ENCODE measurements at regions not wholly inside any gene's neighbourhood (a gene's known extent, or its start where the extent isn't known, plus 50 kb on each side); places are given as distances from the start of the nearest gene placed in this dataset.
"Not testable (repeated sequence)": the region's sequence is repeated elsewhere in the genome, so short reads cannot be mapped to it uniquely, and the experiment has no call there.

GRCh38 chr4:127523369-127523768, 109.4 kb upstream of the INTU start:
- intact Hi-C loops (cut with DNase I; ENCODE audit: low total_unique reads), result no loop called here
- Histone ChIP-seq H3K4me3 (no peak overlapping the region), H3K27me3 (no peaks in the 10 kb centered on the region), H3K36me3 (no peaks in the 10 kb centered on the region), H3K4me1 (peaks cover 0 to 7% (median 0%) of the 10 kb centered on the region in 4 donors), H3K9me3 (no peaks in the 10 kb centered on the region), H3K27ac (no peak overlapping the region)
- TF ChIP-seq CTCF (IDR thresholded peaks at IDR 0.05), result no peak
- no peak for DNase-seq

- Histone ChIP-seq H3K36me3 (no peaks in the 10 kb centered on the region), H3K27me3 (no peaks in the 10 kb centered on the region), H3K9me3 (no peaks in the 10 kb centered on the region), H3K4me3 (no peak overlapping the region), H3K4me1 (peaks cover 0 to 7% (median under 1%) of the 10 kb centered on the region in 4 donors), H3K27ac (no peak overlapping the region)
- intact Hi-C loops (cut with DNase I; ENCODE audit: low total_unique reads), result no loop called here
- no peak for DNase-seq
- TF ChIP-seq CTCF (IDR thresholded peaks at IDR 0.05), result no peak
Observed at GRCh38 chr4:127525608-127526007, 107.1 kb upstream of the INTU start.

- no peak overlapping the region for H3K27ac ChIP-seq
- no peaks in the 10 kb centered on the region for H3K36me3 ChIP-seq
- H3K4me3 ChIP-seq, result no peak overlapping the region
- H3K9me3 ChIP-seq, result no peaks in the 10 kb centered on the region
- intact Hi-C loops (cut with DNase I; ENCODE audit: low total_unique reads), result no loop called here
- peaks cover 0 to 9% (median 5%) of the 10 kb centered on the region in 4 donors for H3K4me1 ChIP-seq
- no peaks in the 10 kb centered on the region for H3K27me3 ChIP-seq
- no peak for DNase-seq
- no peak for TF ChIP-seq CTCF (IDR thresholded peaks at IDR 0.05)
Observed at GRCh38 chr4:127528302-127528701, 104.5 kb upstream of the INTU start.

- H3K27me3 ChIP-seq; H3K27ac ChIP-seq; intact Hi-C loops (cut with DNase I; ENCODE audit: low total_unique reads); H3K4me3 ChIP-seq; H3K9me3 ChIP-seq; H3K36me3 ChIP-seq; DNase-seq: not testable (repeated sequence)
- peaks cover 0 to 11% (median 5%) of the 10 kb centered on the region in 4 donors for H3K4me1 ChIP-seq
Observed at GRCh38 chr4:127529879-127530278, 102.9 kb upstream of the INTU start.

GRCh38 chr4:127533028-127533700, 99.6 kb upstream of the INTU start:
- no peak overlapping the region for H3K4me3 ChIP-seq
- peak in 1 of 2 donors; percentile 72 for DNase-seq
- H3K27ac ChIP-seq, result no peak overlapping the region
- H3K36me3 ChIP-seq, result no peaks in the 10 kb centered on the region
- no peak for TF ChIP-seq CTCF (IDR thresholded peaks at IDR 0.05)
- H3K27me3 ChIP-seq, result no peaks in the 10 kb centered on the region
- peaks cover 0 to 11% (median 5%) of the 10 kb centered on the region in 4 donors for H3K4me1 ChIP-seq
- intact Hi-C loops (cut with DNase I; ENCODE audit: low total_unique reads), result no loop called here
- H3K9me3 ChIP-seq, result no peaks in the 10 kb centered on the region

GRCh38 chr4:127534041-127534825, 98.5 kb upstream of the INTU start:
- peaks cover 0 to 11% (median 4%) of the 10 kb centered on the region in 4 donors for H3K4me1 ChIP-seq
- no peak overlapping the region for H3K4me3 ChIP-seq
- no peak for DNase-seq
- no peak overlapping the region for H3K27ac ChIP-seq
- no peaks in the 10 kb centered on the region for H3K27me3 ChIP-seq
- H3K9me3 ChIP-seq, result no peaks in the 10 kb centered on the region
- no peak for TF ChIP-seq CTCF (IDR thresholded peaks at IDR 0.05)
- H3K36me3 ChIP-seq, result no peaks in the 10 kb centered on the region
- intact Hi-C loops (cut with DNase I; ENCODE audit: low total_unique reads), result no loop called here
